ENCODE measurements at regions not wholly inside any gene's neighbourhood (a gene's known extent, or its start where the extent isn't known, plus 50 kb on each side); places are given as distances from the start of the nearest gene placed in this dataset.

GRCh38 chr4:19999276-19999675, 252.4 kb upstream of the SLIT2 start:
- no peak for DNase-seq (ENCODE audit: low read depth in 2 of 2)

- DNase-seq (ENCODE audit: low read depth in 2 of 2): no peak
Measured at GRCh38 chr4:19993242-19993641, 258.5 kb upstream of the SLIT2 start.

DNA sequence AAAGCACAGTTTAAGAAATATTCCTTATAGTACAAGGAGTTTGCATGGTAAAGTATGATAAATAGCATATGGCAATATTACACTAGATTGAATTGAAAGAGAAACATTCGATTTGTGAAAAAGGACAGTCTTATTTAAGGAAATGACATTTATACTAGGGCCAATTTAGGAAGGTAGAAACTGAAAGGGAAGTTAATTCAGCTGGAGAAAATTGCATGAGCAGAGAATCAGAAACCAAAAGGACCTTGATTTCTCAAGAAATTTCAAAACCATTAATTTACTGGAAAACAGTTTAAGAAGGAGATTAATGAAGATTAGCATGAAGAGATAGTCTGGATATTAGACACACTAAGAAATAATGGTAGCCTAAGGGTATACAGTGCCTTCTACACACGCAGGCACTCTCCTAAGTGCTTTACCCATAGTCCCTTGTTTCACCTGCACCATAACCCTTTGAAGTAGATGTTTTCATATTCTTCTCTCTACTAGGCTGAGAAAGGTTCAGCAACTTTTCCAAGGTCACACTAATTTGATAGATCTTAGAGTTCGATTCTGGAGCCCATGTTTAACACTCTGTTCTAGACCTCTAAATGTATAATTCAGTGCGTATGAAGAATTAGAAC, 259.1 kb upstream of the SLIT2 start:
- no peak for DNase-seq (ENCODE audit: low read depth in 2 of 2)

DNA sequence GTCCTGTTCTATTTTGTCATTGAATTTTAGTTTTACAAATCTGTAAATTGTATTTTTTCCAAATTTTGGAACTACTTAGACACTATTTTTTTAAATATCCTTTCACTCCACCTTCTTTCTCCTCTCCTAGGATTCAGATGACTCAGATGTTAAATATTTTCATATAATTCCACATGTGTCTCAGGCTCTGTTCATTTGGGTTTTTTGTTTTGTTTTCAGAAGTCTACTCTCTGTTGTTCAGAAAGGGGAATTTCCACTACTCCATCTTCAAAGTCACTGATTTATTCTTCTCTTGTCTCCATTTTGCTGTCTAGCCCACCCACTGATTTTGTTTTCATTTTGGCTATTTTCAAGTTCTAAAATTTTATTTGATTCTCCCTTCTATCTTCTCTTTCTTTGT, 264.0 kb upstream of the SLIT2 start:
- no peak for DNase-seq (ENCODE audit: low read depth in 2 of 2)

GRCh38 chr4:19983072-19983471, 268.6 kb upstream of the SLIT2 start:
- no peak for DNase-seq (ENCODE audit: low read depth in 2 of 2)

DNA sequence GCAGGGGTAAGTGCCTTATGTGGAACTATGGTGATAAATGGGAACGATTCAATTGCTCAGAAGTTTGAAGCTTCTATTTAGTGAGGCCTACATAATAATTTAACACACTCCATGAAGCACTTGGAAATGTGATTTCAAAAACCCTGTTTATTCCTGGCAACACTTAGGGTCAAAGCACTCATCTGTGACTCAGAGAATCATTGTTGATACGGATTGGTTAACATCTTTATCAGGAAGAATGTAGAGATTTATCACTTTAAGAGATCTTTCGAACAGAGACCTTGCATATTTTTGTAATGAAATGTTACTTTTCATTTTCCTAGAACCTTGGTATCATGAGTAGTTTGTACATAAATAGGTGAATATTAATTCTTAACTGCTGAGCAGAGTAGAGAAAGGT, 269.1 kb upstream of the SLIT2 start:
- DNase-seq (ENCODE audit: low read depth in 2 of 2): no peak

DNA sequence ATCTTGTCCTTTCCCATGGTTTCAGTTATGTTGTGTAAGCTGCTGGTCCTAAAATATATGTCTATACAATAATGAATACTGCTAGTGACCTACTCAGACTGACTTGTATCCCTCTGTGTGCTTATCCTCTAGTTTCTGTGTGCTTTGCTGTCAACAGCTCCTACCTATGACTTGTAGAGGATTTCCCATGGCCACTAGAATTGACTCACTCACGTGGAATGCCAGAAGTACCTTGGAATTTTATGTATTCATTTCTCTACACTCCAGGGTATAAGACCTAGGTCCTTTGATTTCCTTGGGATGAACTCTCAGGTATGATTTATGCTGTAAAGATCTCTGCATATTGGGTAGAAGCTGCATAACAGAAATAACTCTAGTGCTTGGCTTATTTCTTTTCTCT, 279.9 kb upstream of the SLIT2 start:
- DNase-seq (ENCODE audit: low read depth in 2 of 2): no peak

- no peak for DNase-seq (ENCODE audit: low read depth in 2 of 2)
Measured at GRCh38 chr4:19969492-19969891, 282.2 kb upstream of the SLIT2 start.

GRCh38 chr4:19961091-19961490, 290.6 kb upstream of the SLIT2 start:
- no peak for DNase-seq (ENCODE audit: low read depth in 2 of 2)

- no peak for DNase-seq (ENCODE audit: low read depth in 2 of 2)
Measured at GRCh38 chr4:19958848-19959247, 292.9 kb upstream of the SLIT2 start.

DNA sequence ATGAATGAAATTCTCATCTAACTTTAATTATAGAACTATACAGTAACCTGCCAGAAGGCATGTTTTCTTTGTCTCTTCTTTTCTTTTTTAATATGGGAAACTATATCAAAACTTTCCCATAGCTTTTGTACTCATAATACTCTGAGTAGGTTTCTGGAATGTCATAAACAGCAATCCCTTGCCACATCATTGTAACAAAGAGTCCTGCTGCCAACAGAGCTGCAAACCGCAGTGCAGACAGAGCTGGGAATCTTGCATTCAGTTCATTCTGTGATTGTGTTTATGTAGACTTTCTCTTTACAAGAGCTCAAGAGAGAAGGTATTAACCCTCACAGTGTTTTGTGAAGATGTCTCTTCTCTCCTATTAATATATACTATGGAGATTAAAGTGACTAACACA, 304.4 kb upstream of the SLIT2 start:
- no peak for DNase-seq (ENCODE audit: low read depth in 2 of 2)

GRCh38 chr4:19945979-19946380, 305.7 kb upstream of the SLIT2 start:
- DNase-seq (ENCODE audit: low read depth in 2 of 2): no peak

GRCh38 chr4:19945501-19945900, 306.2 kb upstream of the SLIT2 start:
- DNase-seq (ENCODE audit: low read depth in 2 of 2): no peak

DNA sequence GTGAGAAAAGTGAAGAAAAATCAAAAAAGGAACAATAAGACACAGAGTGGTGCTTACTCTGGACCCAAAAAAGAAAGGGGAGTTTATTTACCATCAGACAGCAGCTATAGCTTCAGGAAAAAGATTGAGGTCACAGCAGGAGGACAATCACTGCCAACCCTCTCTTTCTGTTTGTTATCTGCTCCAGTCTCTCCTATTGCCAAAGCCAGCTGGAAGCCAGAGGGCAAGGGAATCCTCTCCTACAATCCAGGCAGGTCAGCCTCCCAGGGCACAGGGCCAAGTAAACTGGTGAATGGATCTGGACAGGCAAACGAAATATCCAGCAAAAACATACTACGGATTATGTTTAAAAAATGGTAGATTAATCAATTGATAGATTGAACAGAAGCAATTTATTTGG, 306.9 kb upstream of the SLIT2 start:
- no peak for DNase-seq (ENCODE audit: low read depth in 2 of 2)

DNA sequence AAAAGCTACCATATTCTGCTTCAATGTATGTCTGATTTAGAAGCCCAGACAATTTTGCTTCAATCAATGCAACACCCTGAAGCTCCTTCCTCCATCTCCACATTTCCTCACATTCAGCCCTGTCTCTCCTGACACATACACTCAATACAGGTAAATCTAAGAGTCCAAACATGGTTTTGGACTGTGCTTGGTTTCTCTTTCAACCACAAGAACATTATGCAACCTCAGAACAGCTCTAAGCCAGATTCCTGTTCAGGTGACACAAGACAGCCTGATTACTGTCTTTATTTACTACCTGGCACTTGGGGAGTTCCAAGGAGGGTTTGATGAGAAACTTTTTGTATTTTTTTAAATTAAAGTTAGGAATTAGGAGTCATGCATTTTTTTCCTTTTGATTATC, 307.5 kb upstream of the SLIT2 start:
- no peak for DNase-seq (ENCODE audit: low read depth in 2 of 2)

DNA sequence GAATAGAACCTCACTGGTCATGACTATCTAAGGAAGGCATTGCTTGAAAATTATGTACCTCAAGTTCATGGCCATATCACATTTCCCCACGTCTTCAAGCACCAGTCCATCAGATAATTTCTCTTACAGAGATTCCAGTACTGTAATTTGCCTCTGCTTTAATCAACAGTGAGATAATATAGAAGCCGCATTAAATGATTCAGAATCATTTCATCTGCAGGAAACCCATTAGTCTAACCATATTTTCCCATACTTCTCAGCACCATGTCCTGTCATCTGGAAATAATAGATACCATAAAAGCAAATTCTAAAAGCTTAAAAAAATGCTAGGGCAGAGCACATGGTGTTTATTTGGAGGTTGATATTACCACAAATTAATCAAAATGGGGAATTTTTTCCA, 310.3 kb upstream of the SLIT2 start:
- DNase-seq (ENCODE audit: low read depth in 2 of 2): no peak

DNA sequence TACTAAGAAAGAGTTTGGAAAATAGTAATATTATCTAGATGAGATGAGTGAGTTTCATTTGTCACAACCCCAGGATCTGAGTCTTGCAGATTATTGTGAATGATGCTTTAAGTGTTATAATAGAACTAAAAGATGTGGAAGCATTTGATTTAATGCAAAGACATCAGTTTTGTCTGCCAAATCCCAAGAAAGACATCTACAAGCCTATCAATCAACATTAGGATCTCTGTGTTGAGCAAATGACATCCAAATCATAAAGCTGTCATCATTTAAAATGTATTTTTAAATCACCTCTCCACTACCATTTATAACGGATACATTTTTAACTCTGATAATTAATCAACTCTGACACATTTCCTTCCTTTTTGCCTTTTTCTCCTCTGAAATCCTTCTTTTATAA, 310.8 kb upstream of the SLIT2 start:
- DNase-seq (ENCODE audit: low read depth in 2 of 2): no peak

DNA sequence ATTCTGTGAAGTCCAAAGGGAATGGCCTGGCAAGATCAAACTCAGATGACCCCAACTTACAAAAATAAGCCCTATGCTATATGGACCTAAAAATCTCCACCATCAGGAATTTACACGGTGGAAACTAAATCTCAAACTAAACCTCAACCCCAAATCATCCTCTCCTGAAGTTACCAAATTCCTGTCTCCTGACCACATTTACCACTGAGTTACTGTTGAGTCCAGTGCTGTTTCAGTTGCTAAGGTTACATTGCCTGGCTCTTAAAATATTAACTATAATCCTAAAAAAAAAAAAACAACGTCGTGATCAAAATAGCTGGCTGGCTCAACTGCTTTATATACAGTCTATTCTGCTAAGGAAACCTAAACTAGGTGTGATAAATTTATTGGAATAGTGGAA, 315.2 kb upstream of the SLIT2 start:
- no peak for DNase-seq (ENCODE audit: low read depth in 2 of 2)

- DNase-seq (ENCODE audit: low read depth in 2 of 2): no peak
Measured at GRCh38 chr4:19930742-19931141, 321.0 kb upstream of the SLIT2 start.

- DNase-seq (ENCODE audit: low read depth in 2 of 2): no peak
Measured at GRCh38 chr4:19927381-19927780, 324.3 kb upstream of the SLIT2 start.

GRCh38 chr4:19925516-19925915, 326.2 kb upstream of the SLIT2 start:
- DNase-seq (ENCODE audit: low read depth in 2 of 2): no peak

- no peak for DNase-seq (ENCODE audit: low read depth in 2 of 2)
Measured at GRCh38 chr4:19924761-19925160, 326.9 kb upstream of the SLIT2 start.

DNA sequence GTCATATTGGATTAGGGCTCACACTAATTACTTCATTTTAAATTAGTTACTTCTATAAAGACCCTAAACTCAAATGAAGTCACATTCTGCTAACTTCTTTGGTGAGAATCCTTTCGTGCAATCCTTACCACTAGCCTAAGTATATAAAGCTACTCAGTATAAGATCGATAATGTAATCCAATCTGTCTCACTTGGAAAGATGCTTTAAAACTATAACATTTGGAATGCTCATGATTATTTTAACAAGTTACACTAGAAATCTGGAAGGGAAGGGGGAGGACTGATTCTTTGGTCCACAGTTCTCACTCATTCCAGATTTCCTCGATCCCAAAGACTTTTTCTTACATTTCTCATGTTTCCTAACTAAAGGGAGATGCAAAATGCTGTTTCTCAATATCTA, 336.4 kb upstream of the SLIT2 start:
- no peak for DNase-seq (ENCODE audit: low read depth in 2 of 2)

DNA sequence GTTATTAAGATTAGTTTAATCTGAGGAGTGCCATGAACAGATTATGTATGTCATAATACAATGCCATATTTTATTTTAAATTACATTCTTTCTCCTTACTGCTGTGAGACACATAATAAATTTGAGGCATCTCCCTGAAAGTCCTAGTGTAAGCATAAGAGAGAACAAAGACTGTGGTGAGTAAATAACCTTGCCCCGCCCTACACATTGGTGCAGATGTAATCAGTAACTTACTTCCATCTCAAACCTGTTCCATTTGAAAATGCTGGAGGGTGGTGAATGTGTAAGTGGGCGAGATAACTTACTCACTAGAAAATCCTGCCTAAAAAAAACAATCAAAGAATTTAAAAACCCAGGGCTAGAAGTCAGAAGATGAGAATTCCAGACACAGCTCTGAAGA, 338.1 kb upstream of the SLIT2 start:
- no peak for DNase-seq (ENCODE audit: low read depth in 2 of 2)
